ENCODE measurements at regions not wholly inside any gene's neighbourhood (a gene's known extent, or its start where the extent isn't known, plus 50 kb on each side); places are given as distances from the start of the nearest gene placed in this dataset.
"Not testable (repeated sequence)": the region's sequence is repeated elsewhere in the genome, so short reads cannot be mapped to it uniquely, and the experiment has no call there.

DNA sequence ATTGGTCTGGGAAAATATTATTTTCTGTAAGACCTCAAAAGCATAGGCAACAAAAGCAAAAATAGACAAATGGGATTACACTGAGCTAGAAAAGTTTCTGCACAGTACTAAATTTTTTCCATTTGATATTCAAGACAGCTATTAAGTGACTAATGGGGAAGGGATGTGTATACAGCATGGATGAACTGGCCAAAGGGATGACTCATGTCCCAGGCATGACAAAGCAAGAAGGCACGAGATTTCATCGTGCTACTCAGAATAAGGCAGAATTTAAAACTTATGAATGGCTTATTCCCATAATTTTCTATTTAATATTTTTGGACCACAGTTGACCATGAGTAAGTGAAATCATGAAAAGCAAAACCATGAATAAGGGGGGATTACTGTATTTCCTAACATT is 1250.1 kb upstream of the GYPC start:
- H3K27me3 ChIP-seq (ENCODE audit: control insufficient read depth, insufficient read depth, low read length), result no peaks in the 10 kb centered on the region
- H3K4me3 ChIP-seq (ENCODE audit: low read depth, low read length), result no peak overlapping the region
- no peak overlapping the region for H3K27ac ChIP-seq (ENCODE audit: low read depth, low read length)
- DNase-seq (ENCODE audit: low read depth, low spot score), result peak; percentile 86
- CTCF ChIA-PET, result no interaction called here
- POLR2A ChIA-PET, result interaction anchor here (0.7 kb wide), 1 partner anchor 22 kb away, joined by 7 read pairs; no protein-coding TSS in a partner anchor
- H3K9me3 ChIP-seq (ENCODE audit: control insufficient read depth, insufficient read depth, low read length), result no peaks in the 10 kb centered on the region
- TF ChIP-seq, protein P1, sequence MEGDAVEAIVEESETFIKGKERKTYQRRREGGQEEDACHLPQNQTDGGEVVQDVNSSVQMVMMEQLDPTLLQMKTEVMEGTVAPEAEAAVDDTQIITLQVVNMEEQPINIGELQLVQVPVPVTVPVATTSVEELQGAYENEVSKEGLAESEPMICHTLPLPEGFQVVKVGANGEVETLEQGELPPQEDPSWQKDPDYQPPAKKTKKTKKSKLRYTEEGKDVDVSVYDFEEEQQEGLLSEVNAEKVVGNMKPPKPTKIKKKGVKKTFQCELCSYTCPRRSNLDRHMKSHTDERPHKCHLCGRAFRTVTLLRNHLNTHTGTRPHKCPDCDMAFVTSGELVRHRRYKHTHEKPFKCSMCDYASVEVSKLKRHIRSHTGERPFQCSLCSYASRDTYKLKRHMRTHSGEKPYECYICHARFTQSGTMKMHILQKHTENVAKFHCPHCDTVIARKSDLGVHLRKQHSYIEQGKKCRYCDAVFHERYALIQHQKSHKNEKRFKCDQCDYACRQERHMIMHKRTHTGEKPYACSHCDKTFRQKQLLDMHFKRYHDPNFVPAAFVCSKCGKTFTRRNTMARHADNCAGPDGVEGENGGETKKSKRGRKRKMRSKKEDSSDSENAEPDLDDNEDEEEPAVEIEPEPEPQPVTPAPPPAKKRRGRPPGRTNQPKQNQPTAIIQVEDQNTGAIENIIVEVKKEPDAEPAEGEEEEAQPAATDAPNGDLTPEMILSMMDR (IDR thresholded peaks at IDR 0.05; ENCODE audit: low read depth, low read length), result no peak

DNA sequence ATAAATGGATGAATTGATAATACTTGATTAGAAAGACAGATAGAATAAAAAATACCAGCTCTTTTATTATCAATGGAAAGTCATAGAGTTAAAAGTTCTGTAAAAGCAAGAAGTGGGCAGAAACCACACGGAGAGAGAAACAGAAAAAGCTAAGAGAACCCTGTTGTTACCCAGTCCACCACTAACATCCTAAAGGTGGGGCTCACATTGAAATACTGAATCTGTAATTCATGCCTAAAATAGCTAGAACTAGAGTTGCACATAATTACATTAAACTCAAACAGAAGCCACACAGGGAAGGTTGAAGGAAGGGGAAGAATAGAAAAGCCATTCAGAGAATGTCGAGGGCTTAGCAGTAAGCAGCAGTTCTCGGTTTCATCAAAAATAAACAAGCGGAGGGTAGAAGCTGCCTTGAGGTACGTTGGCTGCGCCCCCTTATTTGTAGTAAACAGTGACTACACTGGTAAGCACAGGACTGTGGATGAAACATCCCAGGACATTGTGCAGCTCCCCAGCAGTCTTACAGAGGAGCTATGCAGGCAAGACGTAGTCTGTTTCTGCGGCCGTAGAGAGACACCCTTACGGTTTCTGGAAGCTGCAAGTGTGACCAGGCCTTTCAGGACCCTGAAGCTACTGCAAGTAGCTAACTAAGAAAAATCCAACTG is 1247.0 kb upstream of the GYPC start:
- ChIA-PET POLR2A (no interaction called here), CTCF (no interaction called here)
- Histone ChIP-seq H3K27ac (ENCODE audit: low read depth, low read length) (no peak overlapping the region), H3K9me3 (ENCODE audit: control insufficient read depth, insufficient read depth, low read length) (no peaks in the 10 kb centered on the region), H3K4me3 (ENCODE audit: low read depth, low read length) (no peak overlapping the region), H3K27me3 (ENCODE audit: control insufficient read depth, insufficient read depth, low read length) (no peaks in the 10 kb centered on the region)
- TF ChIP-seq, protein P1 (IDR thresholded peaks at IDR 0.05; ENCODE audit: low read depth, low read length), result no peak
- DNase-seq (ENCODE audit: low read depth, low spot score), result no peak

DNA sequence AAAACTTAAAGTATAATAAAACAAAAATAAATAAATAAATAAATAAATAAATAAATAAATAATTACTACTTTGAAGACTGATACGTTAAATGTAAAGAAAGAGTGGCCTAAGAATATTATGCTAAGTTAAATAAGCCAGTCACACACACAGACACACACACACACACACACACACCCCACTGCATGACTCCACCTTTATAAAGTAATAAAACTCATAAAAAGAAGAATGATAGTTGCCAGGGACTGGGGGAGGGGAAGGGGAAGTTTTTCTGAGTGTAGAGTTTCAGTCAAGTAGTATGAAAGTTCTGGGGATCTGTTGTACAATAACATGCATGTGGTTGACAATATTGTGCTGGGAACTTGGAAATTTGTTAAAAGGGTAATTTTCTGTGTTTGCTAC is 1237.5 kb upstream of the GYPC start:
- H3K4me3 ChIP-seq (ENCODE audit: low read depth, low read length), result no peak overlapping the region
- DNase-seq (ENCODE audit: low read depth, low spot score), result no peak
- TF ChIP-seq, protein P1 (IDR thresholded peaks at IDR 0.05; ENCODE audit: low read depth, low read length), result no peak
- no peaks in the 10 kb centered on the region for H3K27me3 ChIP-seq (ENCODE audit: control insufficient read depth, insufficient read depth, low read length)
- ChIA-PET POLR2A (no interaction called here), CTCF (no interaction called here)
- no peaks in the 10 kb centered on the region; the same call in 1 of the 2 replicates for H3K9me3 ChIP-seq (ENCODE audit: control insufficient read depth, insufficient read depth, low read length)
- H3K27ac ChIP-seq (ENCODE audit: low read depth, low read length), result no peak overlapping the region

DNA sequence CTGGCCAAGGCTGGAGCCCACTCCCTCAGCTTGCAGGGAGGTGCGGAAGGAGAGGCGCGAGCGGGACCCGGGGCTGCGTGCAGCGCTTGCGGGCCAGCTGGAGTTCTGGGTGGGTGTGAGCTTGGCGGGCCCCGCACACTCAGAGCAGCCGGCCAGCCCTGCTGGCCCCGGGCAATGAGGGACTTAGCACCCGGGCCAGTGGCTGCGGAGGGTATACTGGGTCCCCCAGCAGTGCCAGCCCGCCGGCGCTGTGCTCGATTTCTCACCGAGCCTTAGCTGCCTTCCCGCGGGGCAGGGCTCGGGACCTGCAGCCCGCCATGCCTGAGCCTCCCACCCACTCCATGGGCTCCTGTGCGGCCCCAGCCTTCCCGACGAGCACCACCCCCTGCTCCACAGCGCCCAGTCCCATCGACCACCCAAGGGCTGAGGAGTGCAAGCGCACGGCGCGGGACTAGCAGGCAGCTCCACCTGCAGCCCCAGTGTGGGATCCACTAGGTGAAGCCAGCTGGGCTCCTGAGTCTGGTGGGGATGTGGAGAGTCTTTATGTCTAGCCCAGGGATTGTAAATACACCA is 1233.7 kb upstream of the GYPC start:
- H3K4me3 ChIP-seq (ENCODE audit: low read depth, low read length); H3K27ac ChIP-seq (ENCODE audit: low read depth, low read length); CTCF ChIA-PET; POLR2A ChIA-PET; H3K27me3 ChIP-seq (ENCODE audit: control insufficient read depth, insufficient read depth, low read length); DNase-seq (ENCODE audit: low read depth, low spot score); H3K9me3 ChIP-seq (ENCODE audit: control insufficient read depth, insufficient read depth, low read length): not testable (repeated sequence)

DNA sequence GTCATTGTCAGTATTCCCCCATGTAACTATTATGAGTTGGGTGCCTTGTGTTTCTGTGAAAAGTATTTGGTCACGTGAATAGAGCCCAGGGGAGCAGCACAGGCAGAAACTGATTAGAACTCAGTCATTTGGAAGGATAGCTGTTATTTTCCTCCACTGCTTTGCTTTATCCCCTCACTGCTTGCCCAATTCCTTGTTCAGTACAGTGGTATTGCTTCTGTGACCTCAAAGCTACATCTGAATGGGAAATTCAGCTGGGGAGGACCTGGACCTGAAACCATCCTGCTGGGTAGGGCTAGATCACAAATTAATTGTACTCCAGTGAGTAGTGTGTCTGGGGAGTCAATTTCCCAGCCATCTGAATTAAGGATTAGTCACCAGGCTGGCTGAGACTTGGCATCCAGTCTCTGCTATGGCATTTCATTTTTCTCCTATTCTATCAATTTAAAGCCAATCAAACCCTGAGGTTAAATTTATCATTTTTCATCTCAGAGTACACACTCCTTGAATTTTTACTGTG is 1231.6 kb upstream of the GYPC start:
- Histone ChIP-seq H3K9me3 (ENCODE audit: control insufficient read depth, insufficient read depth, low read length) (no peaks in the 10 kb centered on the region; the same call in 1 of the 2 replicates), H3K27ac (ENCODE audit: low read depth, low read length) (no peak overlapping the region), H3K4me3 (ENCODE audit: low read depth, low read length) (no peak overlapping the region), H3K27me3 (ENCODE audit: control insufficient read depth, insufficient read depth, low read length) (no peaks in the 10 kb centered on the region)
- no peak for DNase-seq (ENCODE audit: low read depth, low spot score)
- TF ChIP-seq, protein P1 (IDR thresholded peaks at IDR 0.05; ENCODE audit: low read depth, low read length), result no peak
- CTCF ChIA-PET, result interaction anchor here (0.6 kb wide), 1 partner anchor 42 kb away, joined by 4 read pairs; no protein-coding TSS in a partner anchor
- POLR2A ChIA-PET, result no interaction called here
